ENCODE measurements at regions not wholly inside any gene's neighbourhood (a gene's known extent, or its start where the extent isn't known, plus 50 kb on each side); places are given as distances from the start of the nearest gene placed in this dataset.

DNA sequence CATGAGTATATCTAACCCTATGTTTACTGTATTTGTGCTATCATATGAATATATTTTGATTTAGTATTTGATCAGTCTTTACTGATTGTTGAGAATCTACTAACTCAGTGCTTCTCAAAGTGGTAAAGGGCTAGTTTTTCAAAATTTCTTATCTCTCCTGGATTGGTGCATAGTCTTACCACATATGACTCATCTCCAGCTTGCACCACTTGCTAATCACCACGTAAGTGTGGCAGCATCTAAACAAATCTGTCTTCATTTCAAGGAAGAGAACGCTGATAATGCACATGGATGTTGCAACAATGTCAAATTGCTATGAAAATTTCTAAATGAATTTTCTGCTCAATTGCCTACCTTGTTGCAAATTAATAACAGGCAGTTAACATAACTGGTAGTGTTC lies 299.5 kb downstream of the PAX1 start:
- H3K9me3 Mint-ChIP-seq (ENCODE audit: unreplicated experiment) = no peaks in the 10 kb centered on the region
- H3K27me3 Mint-ChIP-seq (ENCODE audit: unreplicated experiment) = no peaks in the 10 kb centered on the region
- H3K4me1 Mint-ChIP-seq (ENCODE audit: unreplicated experiment) = no peaks in the 10 kb centered on the region
- H3K27ac Mint-ChIP-seq (ENCODE audit: unreplicated experiment) = no peak overlapping the region
- H3K36me3 Mint-ChIP-seq (ENCODE audit: low read depth, unreplicated experiment) = no peaks in the 10 kb centered on the region
- DNase-seq (ENCODE audit: low spot score) = no peak
- TF ChIP-seq, protein P1, sequence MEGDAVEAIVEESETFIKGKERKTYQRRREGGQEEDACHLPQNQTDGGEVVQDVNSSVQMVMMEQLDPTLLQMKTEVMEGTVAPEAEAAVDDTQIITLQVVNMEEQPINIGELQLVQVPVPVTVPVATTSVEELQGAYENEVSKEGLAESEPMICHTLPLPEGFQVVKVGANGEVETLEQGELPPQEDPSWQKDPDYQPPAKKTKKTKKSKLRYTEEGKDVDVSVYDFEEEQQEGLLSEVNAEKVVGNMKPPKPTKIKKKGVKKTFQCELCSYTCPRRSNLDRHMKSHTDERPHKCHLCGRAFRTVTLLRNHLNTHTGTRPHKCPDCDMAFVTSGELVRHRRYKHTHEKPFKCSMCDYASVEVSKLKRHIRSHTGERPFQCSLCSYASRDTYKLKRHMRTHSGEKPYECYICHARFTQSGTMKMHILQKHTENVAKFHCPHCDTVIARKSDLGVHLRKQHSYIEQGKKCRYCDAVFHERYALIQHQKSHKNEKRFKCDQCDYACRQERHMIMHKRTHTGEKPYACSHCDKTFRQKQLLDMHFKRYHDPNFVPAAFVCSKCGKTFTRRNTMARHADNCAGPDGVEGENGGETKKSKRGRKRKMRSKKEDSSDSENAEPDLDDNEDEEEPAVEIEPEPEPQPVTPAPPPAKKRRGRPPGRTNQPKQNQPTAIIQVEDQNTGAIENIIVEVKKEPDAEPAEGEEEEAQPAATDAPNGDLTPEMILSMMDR (IDR thresholded peaks at IDR 0.05; ENCODE audit: unreplicated experiment) = no peak
- no peak overlapping the region for H3K4me3 Mint-ChIP-seq (ENCODE audit: unreplicated experiment)

DNA sequence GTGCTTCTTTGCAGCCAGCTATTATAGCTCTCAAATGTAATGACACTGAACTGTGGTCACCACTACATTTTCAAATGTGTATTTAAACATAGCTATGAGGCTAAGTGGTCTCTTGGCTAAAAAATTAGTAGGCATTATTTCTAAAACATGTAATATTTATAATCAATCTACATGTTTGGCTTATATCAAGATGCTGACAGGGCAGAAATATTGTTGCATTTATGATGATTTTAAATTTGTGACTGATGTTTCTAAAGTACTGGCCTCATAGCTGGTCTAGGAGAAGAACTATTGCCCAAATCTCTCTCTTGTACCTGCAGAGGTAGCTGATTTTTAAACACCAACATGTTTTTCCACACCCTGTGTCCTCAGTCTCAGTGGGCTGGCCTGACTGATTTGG lies 298.2 kb downstream of the PAX1 start:
- TF ChIP-seq, protein P1 (IDR thresholded peaks at IDR 0.05; ENCODE audit: unreplicated experiment) = no peak
- no peak for DNase-seq (ENCODE audit: low spot score)
- Mint-ChIP-seq H3K4me3 (ENCODE audit: unreplicated experiment) (no peak overlapping the region), H3K9me3 (ENCODE audit: unreplicated experiment) (no peaks in the 10 kb centered on the region), H3K27ac (ENCODE audit: unreplicated experiment) (no peak overlapping the region), H3K27me3 (ENCODE audit: unreplicated experiment) (no peaks in the 10 kb centered on the region), H3K36me3 (ENCODE audit: low read depth, unreplicated experiment) (no peaks in the 10 kb centered on the region), H3K4me1 (ENCODE audit: unreplicated experiment) (no peaks in the 10 kb centered on the region)

DNA sequence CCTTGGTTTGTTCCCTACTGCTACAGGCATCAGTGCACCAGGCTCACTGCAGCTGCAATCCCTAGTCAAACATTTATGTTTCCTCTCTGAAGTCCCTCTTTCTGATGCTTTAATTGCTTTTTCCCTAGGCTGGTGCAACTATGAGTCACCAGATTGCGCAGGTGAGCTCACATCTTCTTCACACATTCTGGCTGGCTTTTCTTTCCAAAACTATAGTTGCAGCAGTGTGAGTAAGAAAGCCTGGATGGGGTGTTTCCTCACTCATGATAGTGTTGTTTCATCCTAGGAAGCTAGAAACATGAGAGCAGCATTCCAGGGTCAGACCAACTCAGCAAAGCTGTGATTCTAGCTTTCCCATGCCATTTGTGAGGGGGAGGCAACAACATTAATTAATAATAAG lies 296.4 kb downstream of the PAX1 start:
- Mint-ChIP-seq H3K9me3 (ENCODE audit: unreplicated experiment) (no peaks in the 10 kb centered on the region), H3K27me3 (ENCODE audit: unreplicated experiment) (no peaks in the 10 kb centered on the region), H3K27ac (ENCODE audit: unreplicated experiment) (no peak overlapping the region), H3K4me1 (ENCODE audit: unreplicated experiment) (no peaks in the 10 kb centered on the region), H3K36me3 (ENCODE audit: low read depth, unreplicated experiment) (no peaks in the 10 kb centered on the region), H3K4me3 (ENCODE audit: unreplicated experiment) (no peak overlapping the region)
- no peak for DNase-seq (ENCODE audit: low spot score)
- TF ChIP-seq, protein P1 (IDR thresholded peaks at IDR 0.05; ENCODE audit: unreplicated experiment) = no peak

DNA sequence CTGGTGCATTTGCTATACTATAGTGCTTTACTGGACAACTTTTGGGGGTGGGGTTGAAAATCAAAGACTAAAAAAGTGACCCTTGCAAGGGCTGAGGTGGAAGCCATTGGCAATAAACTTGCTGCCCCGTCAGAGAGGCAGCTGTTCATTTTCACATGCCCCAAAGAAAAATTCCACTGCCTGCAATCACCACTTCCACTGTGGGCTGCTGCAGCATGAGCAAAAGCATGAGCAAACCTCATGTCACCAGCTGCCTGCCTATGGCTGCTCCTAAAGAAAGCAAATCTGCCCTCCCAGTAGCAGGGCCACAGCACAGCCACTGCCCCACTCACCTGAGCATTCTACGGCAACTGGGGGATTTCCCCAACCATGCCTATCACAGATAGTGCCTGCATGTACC lies 290.0 kb downstream of the PAX1 start:
- no peak overlapping the region for H3K4me3 Mint-ChIP-seq (ENCODE audit: unreplicated experiment)
- no peaks in the 10 kb centered on the region for H3K4me1 Mint-ChIP-seq (ENCODE audit: unreplicated experiment)
- DNase-seq (ENCODE audit: low spot score) = no peak
- no peaks in the 10 kb centered on the region for H3K9me3 Mint-ChIP-seq (ENCODE audit: unreplicated experiment)
- no peaks in the 10 kb centered on the region for H3K27me3 Mint-ChIP-seq (ENCODE audit: unreplicated experiment)
- H3K27ac Mint-ChIP-seq (ENCODE audit: unreplicated experiment) = no peak overlapping the region
- TF ChIP-seq, protein P1 (IDR thresholded peaks at IDR 0.05; ENCODE audit: unreplicated experiment) = no peak
- H3K36me3 Mint-ChIP-seq (ENCODE audit: low read depth, unreplicated experiment) = no peaks in the 10 kb centered on the region

DNA sequence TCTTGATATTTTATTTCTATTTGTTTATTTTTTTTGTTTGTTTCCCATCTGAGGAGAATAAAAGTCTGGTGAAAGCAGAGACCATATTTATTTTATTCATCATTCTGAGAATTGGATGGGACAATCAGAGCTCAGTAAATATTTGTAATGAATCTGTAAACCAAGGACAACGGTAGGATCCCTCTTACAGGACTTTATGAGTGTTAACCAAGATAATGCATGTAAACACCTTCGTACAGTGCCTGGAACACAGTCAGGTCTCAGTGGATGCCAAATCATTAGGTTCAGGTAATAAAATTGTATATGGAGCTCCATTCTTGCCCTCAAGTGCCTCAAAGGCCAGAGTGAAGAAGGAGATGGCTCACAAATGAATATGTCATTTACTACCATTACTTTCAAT lies 288.7 kb downstream of the PAX1 start:
- Mint-ChIP-seq H3K4me1 (ENCODE audit: unreplicated experiment) (no peaks in the 10 kb centered on the region), H3K27ac (ENCODE audit: unreplicated experiment) (no peak overlapping the region), H3K4me3 (ENCODE audit: unreplicated experiment) (no peak overlapping the region), H3K9me3 (ENCODE audit: unreplicated experiment) (no peaks in the 10 kb centered on the region), H3K27me3 (ENCODE audit: unreplicated experiment) (no peaks in the 10 kb centered on the region), H3K36me3 (ENCODE audit: low read depth, unreplicated experiment) (no peaks in the 10 kb centered on the region)
- DNase-seq (ENCODE audit: low spot score) = no peak
- TF ChIP-seq, protein P1 (IDR thresholded peaks at IDR 0.05; ENCODE audit: unreplicated experiment) = no peak
